ENCODE measurements at regions not wholly inside any gene's neighbourhood (a gene's known extent, or its start where the extent isn't known, plus 50 kb on each side); places are given as distances from the start of the nearest gene placed in this dataset.

- TF ChIP-seq CTCF (IDR thresholded peaks at IDR 0.05; ENCODE audit: insufficient read depth, low read length) (no peak), GABPA (IDR thresholded peaks at IDR 0.05; ENCODE audit: low read depth) (no peak), POLR2AphosphoS5 (IDR thresholded peaks at IDR 0.05; ENCODE audit: low read depth) (no peak), REST (IDR thresholded peaks at IDR 0.05; ENCODE audit: insufficient replicate concordance, low read depth) (no peak)
Measured at GRCh38 chr18:75912829-75913228, 485.3 kb upstream of the SMIM21 start.

Data from HL-60 (cell line).